ENCODE measurements at regions not wholly inside any gene's neighbourhood (a gene's known extent, or its start where the extent isn't known, plus 50 kb on each side); places are given as distances from the start of the nearest gene placed in this dataset.

DNA sequence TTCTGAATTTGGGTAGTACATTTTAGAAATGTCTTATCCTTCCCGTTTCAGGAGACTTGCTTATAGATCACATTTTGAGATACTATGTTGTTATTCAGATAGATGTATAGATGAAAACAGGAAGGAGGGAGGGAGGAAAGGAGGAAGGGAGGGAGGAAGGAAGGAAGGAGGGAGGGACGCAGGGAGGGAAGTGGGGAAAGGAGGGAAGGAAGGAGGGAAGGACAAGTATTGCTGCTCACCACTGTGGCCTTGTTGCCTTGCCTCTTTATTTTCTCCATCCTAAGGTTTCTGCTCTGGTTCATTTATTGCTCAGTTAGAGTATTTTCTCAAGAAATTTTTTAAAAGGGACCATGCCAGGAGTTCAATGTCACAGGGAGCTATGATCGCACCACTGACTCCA lies 134.3 kb downstream of the LTN1 start:
- TF ChIP-seq POLR2A (IDR thresholded peaks at IDR 0.05; ENCODE audit: low read length) (no peak), GATA1 (IDR thresholded peaks at IDR 0.05; ENCODE audit: low read depth, low read length) (no peak)
